ENCODE measurements at regions not wholly inside any gene's neighbourhood (a gene's known extent, or its start where the extent isn't known, plus 50 kb on each side); places are given as distances from the start of the nearest gene placed in this dataset.

GRCh38 chr2:116211719-116212118, 1602.8 kb upstream of the DDX18 start:
- no peak overlapping the region for H3K4me3 ChIP-seq (ENCODE audit: low read depth, low read length)
- no peak for TF ChIP-seq CTCF (IDR thresholded peaks at IDR 0.05; ENCODE audit: borderline replicate concordance, insufficient read depth, low read depth, low read length)

- TF ChIP-seq CTCF (IDR thresholded peaks at IDR 0.05; ENCODE audit: borderline replicate concordance, insufficient read depth, low read depth, low read length), result no peak
- no peak overlapping the region for H3K4me3 ChIP-seq (ENCODE audit: low read depth, low read length)
These were observed 1591.7 kb upstream of the DDX18 start for GRCh38 chr2:116222793-116223192.

GRCh38 chr2:116223912-116224311, 1590.6 kb upstream of the DDX18 start:
- H3K4me3 ChIP-seq (ENCODE audit: low read depth, low read length), result no peak overlapping the region
- no peak for TF ChIP-seq CTCF (IDR thresholded peaks at IDR 0.05; ENCODE audit: borderline replicate concordance, insufficient read depth, low read depth, low read length)

- H3K4me3 ChIP-seq (ENCODE audit: low read depth, low read length), result no peak overlapping the region
- TF ChIP-seq CTCF (IDR thresholded peaks at IDR 0.05; ENCODE audit: borderline replicate concordance, insufficient read depth, low read depth, low read length), result no peak
These were observed 1589.9 kb upstream of the DDX18 start for GRCh38 chr2:116224610-116225009.

GRCh38 chr2:116238511-116238910, 1576.0 kb upstream of the DDX18 start:
- no peak for TF ChIP-seq CTCF (IDR thresholded peaks at IDR 0.05; ENCODE audit: borderline replicate concordance, insufficient read depth, low read depth, low read length)
- H3K4me3 ChIP-seq (ENCODE audit: low read depth, low read length), result no peak overlapping the region

- no peak for TF ChIP-seq CTCF (IDR thresholded peaks at IDR 0.05; ENCODE audit: borderline replicate concordance, insufficient read depth, low read depth, low read length)
- H3K4me3 ChIP-seq (ENCODE audit: low read depth, low read length), result no peak overlapping the region
These were observed 1564.1 kb upstream of the DDX18 start for GRCh38 chr2:116250376-116250775.

- H3K4me3 ChIP-seq (ENCODE audit: low read depth, low read length), result no peak overlapping the region
- no peak for TF ChIP-seq CTCF (IDR thresholded peaks at IDR 0.05; ENCODE audit: borderline replicate concordance, insufficient read depth, low read depth, low read length)
These were observed 1549.6 kb upstream of the DDX18 start for GRCh38 chr2:116264872-116265271.
